Duodenal mucosa (tissue), 2 donors: ENCODE measurements at regions not wholly inside any gene's neighbourhood (a gene's known extent, or its start where the extent isn't known, plus 50 kb on each side); places are given as distances from the start of the nearest gene placed in this dataset.
"Not testable (repeated sequence)": the region's sequence is repeated elsewhere in the genome, so short reads cannot be mapped to it uniquely, and the experiment has no call there.

Experiments used
- H3K27ac ChIP-seq: one replicate; pipeline ENCODE4 v1.7.0; 2013; ENCODE audit warnings: low read depth, low read length
- H3K27me3 ChIP-seq, 2 donors: one replicate each; pipeline ENCODE4 v1.7.0; 2013; ENCODE audit warnings: low read length in 2 of 2, control low read depth in 1 of 2; ENCODE audit not compliant: insufficient read depth in 2 of 2, control insufficient read depth in 1 of 2
- H3K36me3 ChIP-seq, 2 donors: one replicate each; pipeline ENCODE4 v1.7.0; 2013; ENCODE audit warnings: low read length in 2 of 2, control low read depth in 1 of 2; ENCODE audit not compliant: insufficient read depth in 2 of 2, control insufficient read depth in 1 of 2
- H3K4me1 ChIP-seq, 2 donors: one replicate each; pipeline ENCODE4 v1.7.0; 2013; ENCODE audit warnings: low read length in 2 of 2, control low read depth in 1 of 2; ENCODE audit not compliant: insufficient read depth in 2 of 2, control insufficient read depth in 1 of 2
- H3K4me3 ChIP-seq, 2 donors: one replicate each; pipeline ENCODE4 v1.7.0; 2013; ENCODE audit warnings: low read length in 2 of 2, low read depth in 1 of 2
- H3K9ac ChIP-seq, 2 donors: one replicate each; pipeline ENCODE4 v1.7.0; 2013; ENCODE audit warnings: low read length in 2 of 2, low read depth in 1 of 2
- H3K9me3 ChIP-seq, 2 donors: one replicate each; pipeline ENCODE4 v1.7.0; 2013; ENCODE audit warnings: low read length in 2 of 2, control low read depth in 1 of 2; ENCODE audit not compliant: control insufficient read depth in 1 of 2

DNA sequence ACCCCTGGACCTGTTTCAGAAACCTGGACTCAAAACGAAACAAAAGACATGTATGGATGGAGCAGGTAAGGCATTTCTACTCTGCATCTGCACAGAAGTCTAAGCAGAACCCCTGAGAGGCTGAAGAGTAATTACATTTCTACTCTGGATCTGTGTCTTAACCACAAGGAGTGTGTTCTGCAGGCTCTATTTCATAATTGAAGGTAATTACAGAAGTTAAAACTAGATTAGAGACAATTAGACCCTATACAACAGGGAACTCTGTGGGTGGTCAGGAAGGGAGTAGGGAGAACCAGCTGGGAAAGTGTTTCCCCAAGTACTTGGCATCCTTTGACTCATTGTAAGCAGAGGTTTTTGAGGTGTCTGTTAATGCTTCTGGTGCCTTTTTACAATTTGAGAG lies 69.8 kb downstream of the IGSF1 start:
- Histone ChIP-seq H3K27me3 (no peaks in the 10 kb centered on the region), H3K4me1 (peaks cover 0 to 7% of the 10 kb centered on the region in 2 donors), H3K36me3 (no peaks in the 10 kb centered on the region), H3K9me3 (no peaks in the 10 kb centered on the region), H3K9ac (no peak overlapping the region), H3K27ac (no peak overlapping the region), H3K4me3 (no peak overlapping the region)

DNA sequence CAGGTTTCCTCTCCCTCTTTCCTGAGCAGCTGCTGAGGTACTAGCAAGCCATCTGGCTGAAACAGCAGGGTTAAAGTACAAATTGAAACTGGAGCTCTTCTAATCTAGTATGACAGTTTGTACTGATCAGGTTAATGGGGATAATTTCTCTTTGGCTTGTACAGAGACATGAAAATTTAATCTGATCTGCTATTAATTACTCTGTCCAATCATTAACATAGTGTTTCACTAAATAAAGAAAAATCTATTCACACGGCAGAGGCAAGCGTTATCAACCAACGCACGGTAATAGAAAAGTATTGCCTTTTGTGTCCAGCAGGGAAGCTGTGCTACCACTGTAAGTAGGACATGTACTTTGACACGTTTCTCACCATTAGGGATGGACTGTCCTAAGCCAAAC lies 71.1 kb downstream of the IGSF1 start:
- Histone ChIP-seq H3K9me3 (no peaks in the 10 kb centered on the region), H3K4me3 (peak overlapping the region in 1 of 2 donors; percentile 40), H3K27me3 (no peaks in the 10 kb centered on the region), H3K4me1 (peaks cover 0 to 7% of the 10 kb centered on the region in 2 donors), H3K36me3 (no peaks in the 10 kb centered on the region), H3K27ac (no peak overlapping the region), H3K9ac (no peak overlapping the region)

DNA sequence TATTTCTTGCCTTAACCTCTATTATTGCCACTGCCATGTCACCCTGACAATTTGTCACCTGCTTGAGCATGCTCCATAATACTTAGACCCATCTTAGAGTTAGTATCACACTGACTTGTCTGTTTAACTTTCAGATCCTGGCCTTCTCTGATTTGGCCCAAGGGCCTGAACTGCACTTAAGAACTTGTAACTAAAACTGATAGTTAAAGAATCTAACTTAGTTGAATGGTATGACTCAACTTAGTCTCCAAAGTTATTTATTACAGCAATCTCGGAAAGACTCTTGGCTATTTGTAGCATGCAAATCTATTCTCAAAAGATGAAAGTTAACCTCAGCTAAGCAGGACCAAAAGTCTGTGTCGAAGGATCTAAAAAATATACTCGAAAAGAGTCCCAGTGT lies 72.3 kb downstream of the IGSF1 start:
- H3K9me3 ChIP-seq = no peaks in the 10 kb centered on the region
- peaks cover 0 to 7% of the 10 kb centered on the region in 2 donors for H3K4me1 ChIP-seq
- no peaks in the 10 kb centered on the region for H3K27me3 ChIP-seq
- H3K27ac ChIP-seq = no peak overlapping the region
- no peak overlapping the region for H3K9ac ChIP-seq
- no peak overlapping the region for H3K4me3 ChIP-seq
- H3K36me3 ChIP-seq = no peaks in the 10 kb centered on the region

DNA sequence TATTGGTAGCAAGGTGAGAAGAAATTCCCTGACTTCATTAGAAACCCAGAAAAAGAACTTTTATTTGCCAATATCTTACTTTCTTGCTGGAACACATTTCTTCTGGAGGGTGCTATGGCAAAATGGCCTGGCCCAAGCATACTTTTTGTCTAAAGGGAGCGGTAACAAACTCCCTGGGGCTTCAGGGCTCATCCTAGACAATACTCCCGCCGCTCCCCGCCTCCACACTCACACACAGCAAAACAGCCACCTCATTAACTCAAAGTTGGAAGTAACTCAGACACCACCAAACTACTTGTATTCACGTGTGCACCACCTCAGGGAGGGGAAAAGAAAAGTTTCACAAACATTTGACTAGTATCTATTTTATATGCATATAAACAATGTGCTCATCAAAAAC lies 75.7 kb downstream of the IGSF1 start:
- no peaks in the 10 kb centered on the region for H3K27me3 ChIP-seq
- H3K9me3 ChIP-seq = no peaks in the 10 kb centered on the region
- no peak overlapping the region for H3K27ac ChIP-seq
- H3K36me3 ChIP-seq = no peaks in the 10 kb centered on the region
- H3K4me3 ChIP-seq = no peak overlapping the region
- H3K4me1 ChIP-seq = peaks cover 0 to 7% of the 10 kb centered on the region in 2 donors
- H3K9ac ChIP-seq = no peak overlapping the region

DNA sequence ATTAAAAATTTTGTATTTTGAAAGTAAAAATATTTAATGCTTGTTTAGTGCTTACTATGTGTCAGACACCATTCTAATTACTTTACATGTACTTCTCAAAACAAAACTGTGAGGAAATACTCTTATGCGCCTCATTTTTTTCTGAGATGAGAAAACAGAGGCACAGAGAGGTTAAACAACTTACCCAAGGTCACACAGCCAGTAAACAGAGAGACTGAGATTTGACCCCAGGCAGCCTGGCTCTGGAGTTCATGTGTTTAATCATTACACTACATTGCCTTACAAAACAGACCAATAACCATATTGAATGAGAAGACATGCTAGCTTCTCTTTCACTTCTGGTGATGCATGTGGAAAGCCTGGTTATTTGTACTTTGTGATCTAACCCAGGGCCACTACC lies 86.3 kb downstream of the IGSF1 start:
- H3K27me3 ChIP-seq = no peaks in the 10 kb centered on the region
- H3K27ac ChIP-seq = no peak overlapping the region
- no peak overlapping the region for H3K4me3 ChIP-seq
- H3K9ac ChIP-seq = no peak overlapping the region
- no peaks in the 10 kb centered on the region for H3K36me3 ChIP-seq
- no peaks in the 10 kb centered on the region for H3K4me1 ChIP-seq
- no peaks in the 10 kb centered on the region for H3K9me3 ChIP-seq

DNA sequence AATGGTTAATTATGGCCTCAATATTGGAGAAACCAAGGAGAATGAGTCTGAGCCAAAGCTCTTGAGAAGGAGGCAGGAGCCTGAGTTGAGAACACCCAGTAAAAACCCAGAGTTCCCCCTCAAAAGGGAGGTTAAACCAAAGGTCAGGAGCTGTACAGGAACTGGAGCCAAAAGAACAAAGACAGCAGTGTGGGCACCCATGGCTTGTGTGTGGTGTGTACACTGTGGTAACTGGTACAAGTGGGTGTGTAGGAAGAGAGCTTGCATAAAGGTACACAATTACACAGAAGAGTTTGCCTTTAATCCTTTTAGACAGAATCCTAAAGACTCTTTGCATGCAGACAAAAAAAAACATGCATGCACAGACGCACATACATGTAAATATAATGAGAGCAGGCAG lies 87.1 kb downstream of the IGSF1 start:
- Histone ChIP-seq H3K4me1 (no peaks in the 10 kb centered on the region), H3K36me3 (no peaks in the 10 kb centered on the region), H3K9ac (no peak overlapping the region), H3K4me3 (no peak overlapping the region), H3K27ac (no peak overlapping the region), H3K27me3 (no peaks in the 10 kb centered on the region), H3K9me3 (no peaks in the 10 kb centered on the region)

DNA sequence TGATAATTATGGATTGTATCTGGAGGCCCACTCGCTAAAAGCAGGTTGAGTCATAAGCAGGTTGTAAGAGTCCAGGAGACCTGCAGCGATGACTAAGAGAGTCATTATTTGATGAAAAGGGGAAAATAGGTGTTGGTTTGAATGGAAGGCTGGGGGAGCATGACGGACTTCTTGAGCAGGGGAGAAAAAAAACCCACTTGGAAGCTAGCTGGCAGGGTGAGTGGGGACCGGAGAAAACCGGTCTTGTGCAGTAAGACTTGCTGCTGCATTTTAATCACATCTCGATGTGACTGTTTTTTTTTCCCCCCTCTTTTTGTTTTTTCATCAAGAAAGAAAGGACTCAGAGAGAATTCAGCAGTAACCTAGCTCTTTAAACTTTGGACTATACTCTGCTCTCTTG lies 90.0 kb downstream of the IGSF1 start:
- Histone ChIP-seq H3K9me3 (no peaks in the 10 kb centered on the region), H3K9ac (no peak overlapping the region), H3K27me3 (no peaks in the 10 kb centered on the region), H3K4me1 (no peaks in the 10 kb centered on the region), H3K4me3 (no peak overlapping the region), H3K27ac (no peak overlapping the region), H3K36me3 (no peaks in the 10 kb centered on the region)

DNA sequence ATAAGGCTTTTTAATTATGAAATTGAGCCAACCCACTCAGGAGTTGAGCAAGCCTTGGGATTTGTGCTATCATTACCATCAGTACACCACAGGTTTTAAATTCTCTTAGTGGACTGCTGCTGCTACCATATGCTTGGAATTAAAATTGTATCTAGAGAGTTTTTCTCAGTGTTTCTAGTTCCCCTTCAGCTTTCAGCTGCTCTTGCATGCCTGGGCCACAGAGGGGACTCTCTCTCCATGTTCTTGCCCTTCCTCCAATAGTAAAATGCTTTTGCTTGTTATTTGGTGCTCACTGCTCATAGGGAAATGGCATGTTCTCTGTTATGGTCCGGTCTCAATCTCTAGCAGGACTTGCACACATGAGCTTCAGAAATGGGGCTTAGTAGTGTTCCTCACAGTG lies 101.9 kb downstream of the IGSF1 start:
- Histone ChIP-seq H3K36me3 (no peaks in the 10 kb centered on the region), H3K4me1 (no peaks in the 10 kb centered on the region), H3K9ac (no peak overlapping the region), H3K4me3 (no peak overlapping the region), H3K9me3 (no peaks in the 10 kb centered on the region), H3K27ac (no peak overlapping the region), H3K27me3 (no peaks in the 10 kb centered on the region)

DNA sequence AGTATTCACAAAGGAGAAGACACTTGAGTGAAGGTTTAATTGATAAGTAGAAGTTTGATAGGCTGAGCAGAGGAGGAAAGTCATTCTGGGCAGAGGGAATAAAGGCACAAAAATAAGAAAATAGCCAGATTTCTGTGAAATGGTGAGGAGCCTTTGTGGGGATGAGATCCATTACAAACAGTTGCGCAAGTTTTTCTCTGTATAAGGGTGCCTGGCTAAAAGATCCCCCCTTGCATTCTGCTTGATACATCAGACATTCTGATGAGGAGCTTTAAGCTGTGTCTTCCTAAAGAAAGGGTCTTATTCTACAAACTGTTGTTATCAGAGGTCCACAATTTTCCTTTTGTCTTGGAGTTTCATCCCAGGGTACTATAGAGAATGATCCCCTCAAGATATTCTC lies 112.0 kb downstream of the ARHGAP36 start:
- H3K4me1 ChIP-seq = no peaks in the 10 kb centered on the region
- no peak overlapping the region for H3K9ac ChIP-seq
- no peaks in the 10 kb centered on the region for H3K36me3 ChIP-seq
- no peak overlapping the region for H3K27ac ChIP-seq
- no peak overlapping the region for H3K4me3 ChIP-seq
- no peaks in the 10 kb centered on the region for H3K9me3 ChIP-seq
- no peaks in the 10 kb centered on the region for H3K27me3 ChIP-seq

DNA sequence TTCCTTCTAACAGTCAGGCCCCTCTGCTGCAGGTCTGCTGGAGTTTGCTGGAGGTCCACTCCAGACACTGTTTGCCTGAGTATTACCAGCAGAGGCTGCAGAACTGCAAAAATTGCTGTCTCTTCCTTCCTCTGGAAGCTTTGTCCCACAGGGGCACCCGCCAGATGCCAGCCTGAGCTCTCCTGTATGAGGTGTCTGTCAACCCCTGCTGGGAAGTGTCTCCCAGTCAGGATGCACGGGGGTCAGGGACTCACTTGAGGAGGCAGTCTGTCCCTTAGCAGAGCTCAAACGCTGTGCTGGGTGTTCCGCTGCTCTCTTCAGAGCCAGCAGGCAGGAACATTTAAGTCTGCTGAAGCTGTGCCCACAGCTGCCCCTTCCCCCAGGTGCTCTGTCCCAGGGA lies 105.5 kb downstream of the ARHGAP36 start:
- H3K9ac ChIP-seq, H3K9me3 ChIP-seq, H3K4me3 ChIP-seq, H3K36me3 ChIP-seq, H3K4me1 ChIP-seq, H3K27ac ChIP-seq, H3K27me3 ChIP-seq: not testable (repeated sequence)

DNA sequence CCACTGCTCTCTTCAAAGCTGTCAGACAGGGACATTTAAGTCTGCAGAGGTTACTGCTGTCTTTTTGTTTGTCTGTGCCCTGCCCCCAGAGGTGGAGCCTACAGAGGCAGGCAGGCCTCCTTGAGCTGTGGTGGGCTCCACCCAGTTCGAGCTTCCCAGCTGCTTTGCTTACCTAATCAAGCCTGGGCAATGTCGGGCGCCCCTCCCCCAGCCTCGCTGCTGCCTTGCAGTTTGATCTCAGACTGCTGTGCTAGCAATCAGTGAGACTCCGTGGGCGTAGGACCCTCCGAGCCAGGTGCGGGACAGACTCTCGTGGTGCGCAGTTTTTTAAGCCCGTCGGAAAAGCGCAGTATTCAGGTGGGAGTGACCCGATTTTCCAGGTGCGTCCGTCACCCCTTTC lies 99.5 kb downstream of the ARHGAP36 start:
- not testable (repeated sequence) for H3K9ac ChIP-seq, H3K4me1 ChIP-seq, H3K27ac ChIP-seq, H3K36me3 ChIP-seq, H3K9me3 ChIP-seq, H3K4me3 ChIP-seq, H3K27me3 ChIP-seq
